Heart right ventricle (tissue), 16 donors: ENCODE measurements at regions not wholly inside any gene's neighbourhood (a gene's known extent, or its start where the extent isn't known, plus 50 kb on each side); places are given as distances from the start of the nearest gene placed in this dataset.
A peak's percentile ranks its signal among the peaks of the same experiment; 100 is the strongest.

Experiments
- ATAC-seq, 8 donors: fragments of 200-7000 bp; cut with Tn5 transposase; one replicate each; pipeline ENCODE4 v1.9.1; 2020; ENCODE audit warnings: mild to moderate bottlenecking in 8 of 8, moderate library complexity in 8 of 8, moderate number of reproducible peaks in 1 of 8
- DNase-seq, 2 donors: peaks; one replicate each; pipeline ENCODE4 v3.0.0-alpha.2; 2020
- H3K27ac ChIP-seq, 10 donors: fragments of 200-600 bp; sonication (generic) in 2 of 10; one replicate each; pipeline versions ENCODE4 v1.5.0 to v1.8.0; 2020 to 2022; ENCODE audit warnings: mild to moderate bottlenecking in 3 of 10
- H3K27me3 ChIP-seq, 7 donors: fragments of 200-600 bp; one replicate each; pipeline ENCODE4 v1.8.0; 2021 to 2022; ENCODE audit warnings: mild to moderate bottlenecking in 2 of 7
- H3K36me3 ChIP-seq, 9 donors: fragments of 200-600 bp; sonication (generic) in 1 of 9; one replicate each; pipeline versions ENCODE4 v1.5.0 to v1.8.0; 2020 to 2022; ENCODE audit warnings: mild to moderate bottlenecking in 2 of 9
- H3K4me1 ChIP-seq, 9 donors: fragments of 200-600 bp; sonication (generic) in 1 of 9; one replicate each; pipeline versions ENCODE4 v1.5.0 to v1.8.0; 2020 to 2022; ENCODE audit warnings: mild to moderate bottlenecking in 4 of 9
- H3K4me3 ChIP-seq, 10 donors: fragments of 200-600 bp; sonication (generic) in 2 of 10; one replicate each; pipeline versions ENCODE4 v1.5.0 to v1.8.0; 2020 to 2022; ENCODE audit warnings: mild to moderate bottlenecking in 7 of 10, moderate library complexity in 2 of 10
- H3K9me3 ChIP-seq, 11 donors: fragments of 200-600 bp in 10 of 11; sonication (generic) in 2 of 11; one replicate each; pipeline versions ENCODE4 v1.5.0 to v1.8.0; 2013 to 2022; ENCODE audit warnings: mild to moderate bottlenecking in 2 of 11, control low read depth in 1 of 11, moderate library complexity in 1 of 11
- CTCF ChIP-seq, 9 donors: fragments of 200-600 bp; sonication (generic) in 2 of 9; IDR thresholded peaks; one replicate each; pipeline versions ENCODE4 v1.5.0 to v1.8.0; 2021 to 2022; ENCODE audit warnings: antibody characterized with exemption in 9 of 9, mild to moderate bottlenecking in 5 of 9, moderate library complexity in 1 of 9
- WGBS, 2 donors: extraction: QIAGEN DNeasy Blood & Tissue Kit; methylation state at CpG; one replicate each; pipeline ENCODE4 v1.1.7; 2013; ENCODE audit warnings: inconsistent platforms in 1 of 2; 5-methylcytosine and 5-hydroxymethylcytosine counted together
- intact Hi-C, 10 donors: fragments of 100-400 bp; cut with DNase I; formaldehyde crosslinking; loops; one replicate each; pipeline versions ENCODE4 v1.11.1 to v1.14.2; 2022
- donor health status: Arrhythmogenic right ventricular cardiomyopathy.
- donor health status: ischemic (EF 13 %, LVEDD 7.1; RV severe dilation, severe dysfunction).
- donor health status: healthy with polysubstance abuse.
- donor health status: DM: no; HTN: yes; CAD: no.
- donor health status: DM: no; HTN: no; CAD: no.
- donor health status: ischemic (EF 25% LVEDD 6.9; RV normal size, moderate dysfunction).
- donor health status: ischemic (EF 25% LVEDD 5.7; RV mildly dilated, moderate dysfunction).
- donor health status: healthy.
- donor health status: DM: yes; HTN: yes; CAD: no.
- donor health status: Ischemic cardiomyopathy.
- donor health status: ischemic (EF 35%, LVEDD 5.7; RV mildly dilated, moderate dysfunction).
- donor health status: nonischemic (EF 11% LVEDD 7.7; RV severe dilation, severe dysfunction).
- donor health status: DM: yes; HTN: yes; CAD: no.
- donor health status: PGD.
- donor health status: ischemic (EF 29% LVEDD 5.4; RV normal size, mild dysfunction).
- donor health status: nonischemic (EF 23%, LVEDD 6.1; RV moderate dilation, normal function).

- WGBS, 2 donors: 84 to 87% methylated on average over 2 of the region's 2 CpGs
- intact Hi-C loops: loop anchor here in 1 of 10 donors (10.0 kb wide), 1 partner anchor 82 kb away; no protein-coding TSS in a partner anchor
- no peaks in the 10 kb centered on the region for H3K36me3 ChIP-seq
- ATAC-seq: no peak
- H3K4me1 ChIP-seq: no peaks in the 10 kb centered on the region
- H3K27me3 ChIP-seq: no peaks in the 10 kb centered on the region
- no peak for DNase-seq
- H3K9me3 ChIP-seq: no peaks in the 10 kb centered on the region
- no peak for TF ChIP-seq CTCF (IDR thresholded peaks at IDR 0.05)
- H3K4me3 ChIP-seq: no peak overlapping the region
- no peak overlapping the region for H3K27ac ChIP-seq
These were observed 134.0 kb downstream of the ANXA5 start for GRCh38 chr4:121562811-121563210.

- WGBS, 2 donors: 61 to 67% methylated on average over 4 of the region's 4 CpGs
- ATAC-seq (peak in 7 of 8 donors; percentile 67 to 85 (median 77)), DNase-seq (no peak)
- intact Hi-C loops: no loop called here
- Histone ChIP-seq H3K36me3 (no peaks in the 10 kb centered on the region), H3K27me3 (no peaks in the 10 kb centered on the region), H3K4me1 (peaks cover 0 to 37% (median 13%) of the 10 kb centered on the region in 9 donors), H3K4me3 (no peak overlapping the region), H3K9me3 (no peaks in the 10 kb centered on the region), H3K27ac (peak overlapping the region in 8 of 10 donors; percentile 23 to 85 (median 64))
- no peak for TF ChIP-seq CTCF (IDR thresholded peaks at IDR 0.05)
These were observed 141.3 kb downstream of the ANXA5 start for GRCh38 chr4:121555315-121556107.

DNA sequence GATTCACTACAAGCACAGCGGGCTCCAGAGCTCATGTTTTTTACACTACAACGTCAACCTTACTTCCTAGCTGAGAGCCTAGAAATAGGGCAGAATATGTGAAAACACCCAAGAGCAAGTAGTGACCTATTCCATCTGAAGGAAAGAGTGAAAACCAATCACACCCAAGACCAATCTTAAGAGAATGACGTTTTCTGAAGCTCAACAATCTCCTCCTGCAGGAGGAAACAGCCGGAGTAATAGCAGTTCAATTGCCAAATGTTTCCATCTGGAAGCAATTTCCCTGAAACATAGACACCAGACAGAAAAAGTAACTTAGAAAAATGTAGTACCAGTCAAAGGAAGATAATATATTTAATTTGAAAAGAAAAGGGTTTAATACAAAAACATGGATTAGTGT, 142.4 kb downstream of the ANXA5 start:
- WGBS, 2 donors: 52 to 57% methylated on average over 4 of the region's 4 CpGs
- Histone ChIP-seq H3K4me3 (no peak overlapping the region), H3K4me1 (peaks cover 0 to 37% (median 13%) of the 10 kb centered on the region in 9 donors), H3K36me3 (no peaks in the 10 kb centered on the region), H3K9me3 (no peaks in the 10 kb centered on the region), H3K27me3 (no peaks in the 10 kb centered on the region), H3K27ac (peak overlapping the region in 7 of 10 donors; percentile 58 to 85 (median 65))
- TF ChIP-seq CTCF (IDR thresholded peaks at IDR 0.05): no peak
- DNase-seq: peak in 1 of 2 donors; percentile 4
- peak in 7 of 8 donors; percentile 52 to 88 (median 81) for ATAC-seq
- intact Hi-C loops: no loop called here

- Histone ChIP-seq H3K9me3 (peaks cover 0 to 10% (median 0%) of the 10 kb centered on the region in 11 donors), H3K4me3 (no peak overlapping the region), H3K27me3 (no peaks in the 10 kb centered on the region), H3K36me3 (no peaks in the 10 kb centered on the region), H3K4me1 (peaks cover 0 to 37% (median 13%) of the 10 kb centered on the region in 9 donors), H3K27ac (peak overlapping the region in 3 of 10 donors; percentile 6 to 27 (median 17))
- ATAC-seq (peak in 5 of 8 donors; percentile 29 to 76 (median 56)), DNase-seq (peak in 1 of 2 donors; percentile 13)
- whole genome bisulfite sequencing, 2 donors: 72 to 79% methylated on average over 1 of the region's 1 CpG
- TF ChIP-seq CTCF (IDR thresholded peaks at IDR 0.05): no peak
- intact Hi-C loops: no loop called here
These were observed 144.9 kb downstream of the ANXA5 start for GRCh38 chr4:121551881-121552280.
